H9 (cell line): ENCODE measurements at regions not wholly inside any gene's neighbourhood (a gene's known extent, or its start where the extent isn't known, plus 50 kb on each side); places are given as distances from the start of the nearest gene placed in this dataset.

ENCODE experiments used
- DNase-seq: peaks from one replicate; pipeline ENCODE4 v3.0.0-alpha.2; 2017
- H2AFZ ChIP-seq: one replicate; pipeline ENCODE4 v1.6.1; 2013; ENCODE audit warnings: mild to moderate bottlenecking, low read length, control low read depth, moderate library complexity
- H2AK5ac ChIP-seq: 2 replicates; pipeline ENCODE4 v1.6.1; 2013; ENCODE audit warnings: low read length, control low read depth, mixed read lengths; ENCODE audit not compliant: insufficient read length
- H2BK120ac ChIP-seq: one replicate; pipeline ENCODE4 v1.6.1; 2013; ENCODE audit warnings: low read depth, mild to moderate bottlenecking, low read length, control low read depth, inconsistent platforms; ENCODE audit not compliant: poor library complexity, severe bottlenecking
- H2BK12ac ChIP-seq: 2 replicates; pipeline ENCODE4 v1.6.1; 2013; ENCODE audit warnings: low read length, control low read depth, mixed read lengths, low read depth; ENCODE audit not compliant: insufficient read length
- H2BK15ac ChIP-seq: 2 replicates; pipeline ENCODE4 v1.6.1; 2013; ENCODE audit warnings: low read depth, low read length, control low read depth
- H2BK20ac ChIP-seq: one replicate; pipeline ENCODE4 v1.6.1; 2013; ENCODE audit warnings: low read depth, mild to moderate bottlenecking, low read length, control low read depth, inconsistent platforms; ENCODE audit not compliant: poor library complexity, severe bottlenecking
- H2BK5ac ChIP-seq: 2 replicates; pipeline ENCODE4 v1.6.1; 2013; ENCODE audit warnings: low read length, control low read depth, mixed read lengths; ENCODE audit not compliant: insufficient read length
- H3K14ac ChIP-seq: 2 replicates; pipeline ENCODE4 v1.6.1; 2013; ENCODE audit warnings: low read length, control low read depth; ENCODE audit not compliant: insufficient read depth
- H3K18ac ChIP-seq: 2 replicates; pipeline ENCODE4 v1.6.1; 2013; ENCODE audit warnings: low read depth, mild to moderate bottlenecking, mixed read lengths, low read length, control low read depth; ENCODE audit not compliant: insufficient read length
- H3K23ac ChIP-seq: 2 replicates; pipeline ENCODE4 v1.6.1; 2013; ENCODE audit warnings: low read length, control low read depth, mixed read lengths, low read depth; ENCODE audit not compliant: insufficient read length
- H3K23me2 ChIP-seq: 2 replicates; pipeline ENCODE4 v1.6.1; 2013; ENCODE audit warnings: low read depth, mild to moderate bottlenecking, mixed read lengths, low read length, control low read depth; ENCODE audit not compliant: insufficient read length, poor library complexity, severe bottlenecking
- H3K27ac ChIP-seq: 2 replicates; pipeline ENCODE4 v1.5.1; 2013; ENCODE audit warnings: low read length, control low read depth, mixed read lengths, low read depth; ENCODE audit not compliant: insufficient read length
- H3K27me3 ChIP-seq: 2 replicates; pipeline ENCODE4 v1.6.1; 2013; ENCODE audit warnings: low read length, control low read depth, inconsistent platforms; ENCODE audit not compliant: insufficient read depth
- H3K4ac ChIP-seq: 2 replicates; pipeline ENCODE4 v1.6.1; 2013; ENCODE audit warnings: low read depth, mild to moderate bottlenecking, control low read depth, inconsistent platforms, low read length, moderate library complexity
- H3K4me1 ChIP-seq: 2 replicates; pipeline ENCODE4 v1.6.1; 2013; ENCODE audit warnings: low read length, control low read depth, inconsistent platforms; ENCODE audit not compliant: insufficient read depth
- H3K4me2 ChIP-seq: 2 replicates; pipeline ENCODE4 v1.6.1; 2013; ENCODE audit warnings: low read length, control low read depth, mixed read lengths; ENCODE audit not compliant: insufficient read length, insufficient read depth
- H3K56ac ChIP-seq: 2 replicates; pipeline ENCODE4 v1.6.1; 2013; ENCODE audit warnings: low read depth, mild to moderate bottlenecking, mixed read lengths, low read length, control low read depth; ENCODE audit not compliant: insufficient read length
- H3K79me1 ChIP-seq: 2 replicates; pipeline ENCODE4 v1.6.1; 2013; ENCODE audit warnings: low read depth, mild to moderate bottlenecking, moderate library complexity, low read length, control low read depth, inconsistent platforms; ENCODE audit not compliant: insufficient read depth, poor library complexity, severe bottlenecking
- H3K79me2 ChIP-seq: 2 replicates; pipeline ENCODE4 v1.6.1; 2013; ENCODE audit warnings: low read length, control low read depth, inconsistent platforms; ENCODE audit not compliant: insufficient read depth
- H3K9ac ChIP-seq: 2 replicates; pipeline ENCODE4 v1.6.1; 2013; ENCODE audit warnings: low read length, control low read depth, mixed read lengths; ENCODE audit not compliant: insufficient read length; ENCODE audit errors: extremely low read depth
- H3K9me3 ChIP-seq: one replicate; pipeline ENCODE4 v1.6.1; 2013; ENCODE audit warnings: low read depth, low read length, inconsistent platforms; ENCODE audit not compliant: control insufficient read depth
- H3T11ph ChIP-seq: one replicate; pipeline ENCODE4 v1.6.1; 2013; ENCODE audit warnings: mild to moderate bottlenecking, low read length, control low read depth, inconsistent platforms
- H4K20me1 ChIP-seq: one replicate; pipeline ENCODE4 v1.6.1; 2013; ENCODE audit not compliant: control insufficient read depth, insufficient read length, insufficient read depth
- H4K5ac ChIP-seq: 2 replicates; pipeline ENCODE4 v1.6.1; 2013; ENCODE audit warnings: low read depth, mild to moderate bottlenecking, mixed read lengths, low read length, control low read depth; ENCODE audit not compliant: insufficient read length
- H4K8ac ChIP-seq: replicated peaks from 2 replicates; pipeline ENCODE4 v1.6.1; 2013; ENCODE audit warnings: low read length, control low read depth, mixed read lengths, low read depth; ENCODE audit not compliant: insufficient read length
- H4K91ac ChIP-seq: 2 replicates; pipeline ENCODE4 v1.6.1; 2013; ENCODE audit warnings: low read depth, mild to moderate bottlenecking, moderate library complexity, mixed read lengths, low read length, control low read depth; ENCODE audit not compliant: insufficient read length
- H3K27ac Mint-ChIP-seq, 3 experiments: 2 replicates in 2 of 3; 3 replicates in 1 of 3; pipeline ENCODE4 v1.8.0; 2020 to 2021; ENCODE audit warnings: mixed read lengths in 3 of 3, mild to moderate bottlenecking in 1 of 3, moderate library complexity in 1 of 3
- H3K27me3 Mint-ChIP-seq: 2 replicates; pipeline ENCODE4 v1.8.0; 2021; ENCODE audit warnings: low read depth, mild to moderate bottlenecking, moderate library complexity, mixed read lengths
- H3K36me3 Mint-ChIP-seq, 3 experiments: 2 replicates in 2 of 3; 3 replicates in 1 of 3; pipeline ENCODE4 v1.8.0; 2020 to 2021; ENCODE audit warnings: low read depth in 3 of 3, mixed read lengths in 3 of 3; ENCODE audit not compliant: insufficient read depth in 1 of 3
- H3K4me1 Mint-ChIP-seq, 2 experiments: 2 replicates each; pipeline ENCODE4 v1.8.0; 2020; ENCODE audit warnings: mixed read lengths in 2 of 2
- H3K4me3 Mint-ChIP-seq, 2 experiments: 2 replicates in 1 of 2; 3 replicates in 1 of 2; pipeline ENCODE4 v1.8.0; 2020 to 2021; ENCODE audit warnings: mild to moderate bottlenecking in 2 of 2, mixed read lengths in 2 of 2, moderate library complexity in 1 of 2
- H3K9me3 Mint-ChIP-seq, 2 experiments: 2 replicates in 1 of 2; 3 replicates in 1 of 2; pipeline ENCODE4 v1.8.0; 2020; ENCODE audit warnings: mild to moderate bottlenecking in 2 of 2, mixed read lengths in 2 of 2, moderate library complexity in 1 of 2
- WGBS: extraction: QIAGEN DNeasy Blood & Tissue Kit; methylation state at CpG from one replicate; pipeline ENCODE4 v1.1.7; 2013; ENCODE audit warnings: missing lambda C conversion rate, low lambda C conversion rate, mixed read lengths; ENCODE audit not compliant: insufficient read length; ENCODE audit errors: extremely low coverage; 5-methylcytosine and 5-hydroxymethylcytosine counted together
- TF ChIP-seq, protein P1 (sequence below): fragments of 200-600 bp; sonication (generic); conservative IDR thresholded peaks from 3 replicates; pipeline ENCODE4 v1.8.0; 2021; ENCODE audit warnings: antibody characterized with exemption, mild to moderate bottlenecking

GRCh38 chr3:159632128-159632527 is 356.5 kb upstream of the IL12A start:
- no peak overlapping the region for H3K4me3 Mint-ChIP-seq
- Histone ChIP-seq H3K23me2 (no peaks in the 10 kb centered on the region), H3K79me1 (no peaks in the 10 kb centered on the region), H4K5ac (no peak overlapping the region), H2BK120ac (no peak overlapping the region), H3K9ac (no peak overlapping the region), H4K91ac (no peak overlapping the region), H3K9me3 (no peaks in the 10 kb centered on the region), H2BK12ac (no peak overlapping the region), H2AFZ (no peak overlapping the region), H4K20me1 (no peaks in the 10 kb centered on the region), H2BK20ac (no peak overlapping the region), H4K8ac (no peak overlapping the region), H2AK5ac (no peak overlapping the region), H3K4me1 (0 out of 2 replicates have a peak, but pooled peaks cover 3% of the 10 kb centered on the region), H3K56ac (no peak overlapping the region), H3K14ac (no peak overlapping the region), H2BK5ac (no peak overlapping the region), H3K23ac (no peak overlapping the region), H3K27ac (no peak overlapping the region), H3K27me3 (no peaks in the 10 kb centered on the region), H2BK15ac (no peak overlapping the region), H3K4me2 (no peak overlapping the region), H3K4ac (no peak overlapping the region), H3T11ph (no peak overlapping the region), H3K18ac (no peak overlapping the region), H3K79me2 (no peaks in the 10 kb centered on the region)
- no peak for DNase-seq
- H3K36me3 Mint-ChIP-seq: no peaks in the 10 kb centered on the region; a peak in 1 of 7 replicates
- H3K4me1 Mint-ChIP-seq: peaks cover 20 to 26% of the 10 kb centered on the region in 2 experiments
- no peak overlapping the region for H3K27ac Mint-ChIP-seq
- H3K9me3 Mint-ChIP-seq: no peaks in the 10 kb centered on the region
- TF ChIP-seq, protein P1, sequence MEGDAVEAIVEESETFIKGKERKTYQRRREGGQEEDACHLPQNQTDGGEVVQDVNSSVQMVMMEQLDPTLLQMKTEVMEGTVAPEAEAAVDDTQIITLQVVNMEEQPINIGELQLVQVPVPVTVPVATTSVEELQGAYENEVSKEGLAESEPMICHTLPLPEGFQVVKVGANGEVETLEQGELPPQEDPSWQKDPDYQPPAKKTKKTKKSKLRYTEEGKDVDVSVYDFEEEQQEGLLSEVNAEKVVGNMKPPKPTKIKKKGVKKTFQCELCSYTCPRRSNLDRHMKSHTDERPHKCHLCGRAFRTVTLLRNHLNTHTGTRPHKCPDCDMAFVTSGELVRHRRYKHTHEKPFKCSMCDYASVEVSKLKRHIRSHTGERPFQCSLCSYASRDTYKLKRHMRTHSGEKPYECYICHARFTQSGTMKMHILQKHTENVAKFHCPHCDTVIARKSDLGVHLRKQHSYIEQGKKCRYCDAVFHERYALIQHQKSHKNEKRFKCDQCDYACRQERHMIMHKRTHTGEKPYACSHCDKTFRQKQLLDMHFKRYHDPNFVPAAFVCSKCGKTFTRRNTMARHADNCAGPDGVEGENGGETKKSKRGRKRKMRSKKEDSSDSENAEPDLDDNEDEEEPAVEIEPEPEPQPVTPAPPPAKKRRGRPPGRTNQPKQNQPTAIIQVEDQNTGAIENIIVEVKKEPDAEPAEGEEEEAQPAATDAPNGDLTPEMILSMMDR: no peak
- WGBS: no CpG with 5 or more reads among the region's 7 CpGs
- no peaks in the 10 kb centered on the region for H3K27me3 Mint-ChIP-seq
